ENCODE measurements at regions not wholly inside any gene's neighbourhood (a gene's known extent, or its start where the extent isn't known, plus 50 kb on each side); places are given as distances from the start of the nearest gene placed in this dataset.

GRCh38 chr1:100611086-100611485 lies 73.1 kb downstream of the GPR88 start:
- H3K27me3 ChIP-seq (ENCODE audit: low read length), result no peaks in the 10 kb centered on the region
- H3K36me3 ChIP-seq (ENCODE audit: insufficient read depth, low read length), result no peaks in the 10 kb centered on the region
- H3K79me2 ChIP-seq (ENCODE audit: low read length), result no peaks in the 10 kb centered on the region
- H4K20me1 ChIP-seq (ENCODE audit: insufficient read depth, low read depth, low read length), result no peaks in the 10 kb centered on the region
- no peak overlapping the region for H3K9ac ChIP-seq (ENCODE audit: low read length)
- no peak overlapping the region for H3K27ac ChIP-seq (ENCODE audit: low read length)
- H3K9me2 ChIP-seq (replicated peaks; ENCODE audit: insufficient read depth, low read length), result no peaks in the 10 kb centered on the region
- no peak for DNase-seq
- H3K4me3 ChIP-seq (ENCODE audit: low read length), result no peak overlapping the region
- H3K9me3 ChIP-seq (ENCODE audit: low read length), result no peaks in the 10 kb centered on the region
- H3K4me1 ChIP-seq (ENCODE audit: low read length), result no peaks in the 10 kb centered on the region
- H2AFZ ChIP-seq (ENCODE audit: low read length), result no peak overlapping the region
- H3K4me2 ChIP-seq (ENCODE audit: low read depth, low read length, poor library complexity, severe bottlenecking), result no peak overlapping the region

GRCh38 chr1:100612540-100612939 lies 74.6 kb downstream of the GPR88 start:
- Histone ChIP-seq H4K20me1 (ENCODE audit: insufficient read depth, low read depth, low read length) (no peaks in the 10 kb centered on the region), H3K9me3 (ENCODE audit: low read length) (no peaks in the 10 kb centered on the region), H3K27me3 (ENCODE audit: low read length) (no peaks in the 10 kb centered on the region), H3K4me3 (ENCODE audit: low read length) (no peak overlapping the region), H3K4me2 (ENCODE audit: low read depth, low read length, poor library complexity, severe bottlenecking) (no peak overlapping the region), H3K4me1 (ENCODE audit: low read length) (no peaks in the 10 kb centered on the region), H3K9me2 (replicated peaks; ENCODE audit: insufficient read depth, low read length) (no peaks in the 10 kb centered on the region), H3K36me3 (ENCODE audit: insufficient read depth, low read length) (no peaks in the 10 kb centered on the region), H2AFZ (ENCODE audit: low read length) (no peak overlapping the region), H3K9ac (ENCODE audit: low read length) (no peak overlapping the region), H3K79me2 (ENCODE audit: low read length) (no peaks in the 10 kb centered on the region), H3K27ac (ENCODE audit: low read length) (no peak overlapping the region)
- peak; percentile 16 for DNase-seq

DNA sequence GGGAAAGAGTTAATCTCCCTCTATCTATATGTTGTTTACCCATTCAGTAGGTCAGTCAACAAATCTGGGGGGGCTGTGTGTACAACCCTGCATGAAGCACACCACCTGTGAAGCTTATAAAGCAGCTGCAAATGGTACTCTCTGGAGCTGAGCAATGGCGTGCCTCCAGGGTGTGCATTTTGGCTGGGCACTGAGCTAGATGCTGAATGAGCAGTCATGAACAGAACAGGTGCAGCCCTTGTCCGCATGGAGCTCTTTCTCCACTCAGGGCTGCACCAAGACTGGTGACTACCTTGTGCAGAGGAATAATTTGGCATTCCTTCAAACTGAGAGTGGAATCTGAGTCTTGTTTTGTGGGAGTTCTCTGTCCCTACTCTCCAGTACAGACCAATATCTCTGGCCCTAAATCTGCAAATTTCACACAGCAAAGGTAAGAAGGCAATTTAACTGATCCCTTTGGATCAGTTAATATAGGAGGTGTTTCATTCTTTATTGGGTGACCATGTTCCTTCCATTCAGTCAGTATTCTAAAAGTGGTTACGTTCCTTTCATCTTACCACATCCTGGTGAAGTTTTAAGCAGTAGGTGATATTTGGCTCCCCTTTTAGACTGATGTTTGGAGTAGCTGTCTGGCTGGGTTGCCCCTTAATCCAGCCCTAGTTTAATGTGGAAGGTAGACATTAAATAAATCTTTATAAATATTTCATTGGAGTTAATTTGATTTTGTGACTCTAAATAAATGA lies 76.0 kb downstream of the GPR88 start:
- no peaks in the 10 kb centered on the region for H3K9me2 ChIP-seq (replicated peaks; ENCODE audit: insufficient read depth, low read length)
- H3K4me2 ChIP-seq (ENCODE audit: low read depth, low read length, poor library complexity, severe bottlenecking), result no peak overlapping the region
- no peak overlapping the region for H3K4me3 ChIP-seq (ENCODE audit: low read length)
- peak; percentile 39 for DNase-seq
- no peaks in the 10 kb centered on the region for H3K79me2 ChIP-seq (ENCODE audit: low read length)
- H2AFZ ChIP-seq (ENCODE audit: low read length), result no peak overlapping the region
- H4K20me1 ChIP-seq (ENCODE audit: insufficient read depth, low read depth, low read length), result no peaks in the 10 kb centered on the region
- no peaks in the 10 kb centered on the region for H3K36me3 ChIP-seq (ENCODE audit: insufficient read depth, low read length)
- no peak overlapping the region for H3K27ac ChIP-seq (ENCODE audit: low read length)
- H3K9me3 ChIP-seq (ENCODE audit: low read length), result no peaks in the 10 kb centered on the region
- H3K9ac ChIP-seq (ENCODE audit: low read length), result no peak overlapping the region
- H3K4me1 ChIP-seq (ENCODE audit: low read length), result no peaks in the 10 kb centered on the region
- H3K27me3 ChIP-seq (ENCODE audit: low read length), result no peaks in the 10 kb centered on the region

- no peaks in the 10 kb centered on the region for H3K9me3 ChIP-seq (ENCODE audit: low read length)
- H3K4me2 ChIP-seq (ENCODE audit: low read depth, low read length, poor library complexity, severe bottlenecking), result no peak overlapping the region
- H3K36me3 ChIP-seq (ENCODE audit: insufficient read depth, low read length), result no peaks in the 10 kb centered on the region
- H3K4me1 ChIP-seq (ENCODE audit: low read length), result no peaks in the 10 kb centered on the region
- H4K20me1 ChIP-seq (ENCODE audit: insufficient read depth, low read depth, low read length), result no peaks in the 10 kb centered on the region
- H3K4me3 ChIP-seq (ENCODE audit: low read length), result no peak overlapping the region
- H3K9ac ChIP-seq (ENCODE audit: low read length), result no peak overlapping the region
- H3K27ac ChIP-seq (ENCODE audit: low read length), result no peak overlapping the region
- no peaks in the 10 kb centered on the region for H3K9me2 ChIP-seq (replicated peaks; ENCODE audit: insufficient read depth, low read length)
- H3K27me3 ChIP-seq (ENCODE audit: low read length), result no peaks in the 10 kb centered on the region
- DNase-seq, result peak; percentile 38
- H3K79me2 ChIP-seq (ENCODE audit: low read length), result no peaks in the 10 kb centered on the region
- H2AFZ ChIP-seq (ENCODE audit: low read length), result no peak overlapping the region
Observed at GRCh38 chr1:100614570-100614969, 76.6 kb downstream of the GPR88 start.

- no peak overlapping the region for H3K27ac ChIP-seq (ENCODE audit: low read length)
- H3K9me3 ChIP-seq (ENCODE audit: low read length), result no peaks in the 10 kb centered on the region
- H4K20me1 ChIP-seq (ENCODE audit: insufficient read depth, low read depth, low read length), result no peaks in the 10 kb centered on the region
- H3K4me3 ChIP-seq (ENCODE audit: low read length), result no peak overlapping the region
- H3K36me3 ChIP-seq (ENCODE audit: insufficient read depth, low read length), result no peaks in the 10 kb centered on the region
- H3K9ac ChIP-seq (ENCODE audit: low read length), result no peak overlapping the region
- no peak for DNase-seq
- H3K79me2 ChIP-seq (ENCODE audit: low read length), result no peaks in the 10 kb centered on the region
- H3K4me1 ChIP-seq (ENCODE audit: low read length), result no peaks in the 10 kb centered on the region
- no peak overlapping the region for H2AFZ ChIP-seq (ENCODE audit: low read length)
- no peaks in the 10 kb centered on the region for H3K27me3 ChIP-seq (ENCODE audit: low read length)
- H3K9me2 ChIP-seq (replicated peaks; ENCODE audit: insufficient read depth, low read length), result no peaks in the 10 kb centered on the region
- H3K4me2 ChIP-seq (ENCODE audit: low read depth, low read length, poor library complexity, severe bottlenecking), result no peak overlapping the region
Observed at GRCh38 chr1:100615686-100616085, 77.7 kb downstream of the GPR88 start.

DNA sequence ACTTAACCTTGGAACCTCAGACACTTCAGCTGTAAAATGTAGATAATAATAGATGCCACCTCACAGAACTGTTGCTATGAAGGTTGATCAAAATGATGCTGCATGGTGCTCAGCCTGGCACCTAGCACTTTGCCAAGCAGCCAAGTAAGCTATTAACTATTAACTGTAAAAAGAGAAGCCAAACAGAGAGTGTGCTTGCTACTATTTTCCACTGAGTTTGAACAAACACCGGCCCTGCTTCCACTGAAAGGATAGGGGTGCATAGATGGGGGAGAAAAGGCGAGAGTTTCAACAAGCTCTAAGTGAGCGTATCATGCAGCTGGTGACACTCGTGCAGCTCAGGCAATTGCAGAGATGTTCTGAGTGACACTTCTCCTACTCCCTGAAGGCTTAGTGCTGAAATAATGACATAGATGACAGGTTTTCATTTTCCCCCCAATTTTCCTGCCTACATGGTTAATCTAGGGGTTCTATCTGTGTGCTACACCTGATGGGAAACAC lies 78.2 kb downstream of the GPR88 start:
- no peak overlapping the region for H2AFZ ChIP-seq (ENCODE audit: low read length)

GRCh38 chr1:100622037-100622436 lies 84.1 kb downstream of the GPR88 start:
- no peak overlapping the region for H3K9ac ChIP-seq (ENCODE audit: low read length)
- no peaks in the 10 kb centered on the region for H3K79me2 ChIP-seq (ENCODE audit: low read length)
- no peak overlapping the region for H3K27ac ChIP-seq (ENCODE audit: low read length)
- H3K4me1 ChIP-seq (ENCODE audit: low read length), result no peaks in the 10 kb centered on the region
- no peaks in the 10 kb centered on the region for H3K27me3 ChIP-seq (ENCODE audit: low read length)
- no peaks in the 10 kb centered on the region for H4K20me1 ChIP-seq (ENCODE audit: insufficient read depth, low read depth, low read length)
- H3K4me3 ChIP-seq (ENCODE audit: low read length), result no peak overlapping the region
- H2AFZ ChIP-seq (ENCODE audit: low read length), result no peak overlapping the region
- H3K36me3 ChIP-seq (ENCODE audit: insufficient read depth, low read length), result no peaks in the 10 kb centered on the region
- no peaks in the 10 kb centered on the region for H3K9me3 ChIP-seq (ENCODE audit: low read length)
- peak; percentile 34 for DNase-seq
- no peaks in the 10 kb centered on the region for H3K9me2 ChIP-seq (replicated peaks; ENCODE audit: insufficient read depth, low read length)
- H3K4me2 ChIP-seq (ENCODE audit: low read depth, low read length, poor library complexity, severe bottlenecking), result no peak overlapping the region

More for the DNA sequence above, 78.2 kb downstream of the GPR88 start:
- DNase-seq, result no peak
- H3K36me3 ChIP-seq (ENCODE audit: insufficient read depth, low read length), result no peaks in the 10 kb centered on the region
- H3K4me3 ChIP-seq (ENCODE audit: low read length), result no peak overlapping the region
- no peak overlapping the region for H3K4me2 ChIP-seq (ENCODE audit: low read depth, low read length, poor library complexity, severe bottlenecking)
- H3K79me2 ChIP-seq (ENCODE audit: low read length), result no peaks in the 10 kb centered on the region
- no peaks in the 10 kb centered on the region for H3K9me3 ChIP-seq (ENCODE audit: low read length)
- no peak overlapping the region for H3K9ac ChIP-seq (ENCODE audit: low read length)
- no peaks in the 10 kb centered on the region for H3K27me3 ChIP-seq (ENCODE audit: low read length)
- no peaks in the 10 kb centered on the region for H3K4me1 ChIP-seq (ENCODE audit: low read length)
- H3K27ac ChIP-seq (ENCODE audit: low read length), result no peak overlapping the region
- H4K20me1 ChIP-seq (ENCODE audit: insufficient read depth, low read depth, low read length), result no peaks in the 10 kb centered on the region
- no peaks in the 10 kb centered on the region for H3K9me2 ChIP-seq (replicated peaks; ENCODE audit: insufficient read depth, low read length)

- Histone ChIP-seq H3K36me3 (ENCODE audit: insufficient read depth, low read length) (no peaks in the 10 kb centered on the region), H3K4me1 (ENCODE audit: low read length) (no peaks in the 10 kb centered on the region), H3K79me2 (ENCODE audit: low read length) (no peaks in the 10 kb centered on the region), H3K4me3 (ENCODE audit: low read length) (no peak overlapping the region), H3K9me2 (replicated peaks; ENCODE audit: insufficient read depth, low read length) (no peaks in the 10 kb centered on the region), H2AFZ (ENCODE audit: low read length) (no peak overlapping the region), H3K4me2 (ENCODE audit: low read depth, low read length, poor library complexity, severe bottlenecking) (no peak overlapping the region), H4K20me1 (ENCODE audit: insufficient read depth, low read depth, low read length) (no peaks in the 10 kb centered on the region), H3K27me3 (ENCODE audit: low read length) (no peaks in the 10 kb centered on the region), H3K27ac (ENCODE audit: low read length) (no peak overlapping the region), H3K9me3 (ENCODE audit: low read length) (no peaks in the 10 kb centered on the region), H3K9ac (ENCODE audit: low read length) (no peak overlapping the region)
- peak; percentile 32 for DNase-seq
Observed at GRCh38 chr1:100622506-100622905, 84.6 kb downstream of the GPR88 start.

Data from Karpas-422 (cell line).